GM23338 (cell line): ENCODE measurements at regions not wholly inside any gene's neighbourhood (a gene's known extent, or its start where the extent isn't known, plus 50 kb on each side); places are given as distances from the start of the nearest gene placed in this dataset.

Experiments
- EZH2 ChIP-seq: fragments of 200-600 bp; sonication (generic); IDR thresholded peaks from one replicate; pipeline ENCODE4 v1.8.0; 2017; ENCODE audit warnings: antibody characterized with exemption, mild to moderate bottlenecking, low read depth; ENCODE audit not compliant: unreplicated experiment
- ZNF331 ChIP-seq: fragments of 250-450 bp; sonication (Bioruptor Pico); IDR thresholded peaks from 2 replicates; pipeline ENCODE4 v1.5.0; 2020; ENCODE audit warnings: low read depth, mild to moderate bottlenecking, moderate library complexity
- TF ChIP-seq, protein P1 (sequence below), 2 experiments: fragments of 200-600 bp in 1 of 2; sonication (generic) in 1 of 2; conservative IDR thresholded peaks; 2 replicates each; pipeline versions ENCODE4 v1.5.1 to v1.6.1; 2016 to 2017; ENCODE audit warnings: antibody characterized with exemption in 2 of 2, low read depth in 2 of 2, mild to moderate bottlenecking in 2 of 2, moderate library complexity in 1 of 2
- TF ChIP-seq, protein P2 (sequence below): IDR thresholded peaks from 2 replicates; pipeline ENCODE4 v1.6.1; 2016; ENCODE audit warnings: antibody characterized with exemption

- TF ChIP-seq, protein P1, sequence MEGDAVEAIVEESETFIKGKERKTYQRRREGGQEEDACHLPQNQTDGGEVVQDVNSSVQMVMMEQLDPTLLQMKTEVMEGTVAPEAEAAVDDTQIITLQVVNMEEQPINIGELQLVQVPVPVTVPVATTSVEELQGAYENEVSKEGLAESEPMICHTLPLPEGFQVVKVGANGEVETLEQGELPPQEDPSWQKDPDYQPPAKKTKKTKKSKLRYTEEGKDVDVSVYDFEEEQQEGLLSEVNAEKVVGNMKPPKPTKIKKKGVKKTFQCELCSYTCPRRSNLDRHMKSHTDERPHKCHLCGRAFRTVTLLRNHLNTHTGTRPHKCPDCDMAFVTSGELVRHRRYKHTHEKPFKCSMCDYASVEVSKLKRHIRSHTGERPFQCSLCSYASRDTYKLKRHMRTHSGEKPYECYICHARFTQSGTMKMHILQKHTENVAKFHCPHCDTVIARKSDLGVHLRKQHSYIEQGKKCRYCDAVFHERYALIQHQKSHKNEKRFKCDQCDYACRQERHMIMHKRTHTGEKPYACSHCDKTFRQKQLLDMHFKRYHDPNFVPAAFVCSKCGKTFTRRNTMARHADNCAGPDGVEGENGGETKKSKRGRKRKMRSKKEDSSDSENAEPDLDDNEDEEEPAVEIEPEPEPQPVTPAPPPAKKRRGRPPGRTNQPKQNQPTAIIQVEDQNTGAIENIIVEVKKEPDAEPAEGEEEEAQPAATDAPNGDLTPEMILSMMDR (conservative IDR thresholded peaks at IDR 0.05; ENCODE audit: low read depth in 2 of 2), result no peak
- TF ChIP-seq EZH2, result no peak
- no peak for TF ChIP-seq ZNF331 (CRISPR knock-in tag)
- TF ChIP-seq, protein P2, sequence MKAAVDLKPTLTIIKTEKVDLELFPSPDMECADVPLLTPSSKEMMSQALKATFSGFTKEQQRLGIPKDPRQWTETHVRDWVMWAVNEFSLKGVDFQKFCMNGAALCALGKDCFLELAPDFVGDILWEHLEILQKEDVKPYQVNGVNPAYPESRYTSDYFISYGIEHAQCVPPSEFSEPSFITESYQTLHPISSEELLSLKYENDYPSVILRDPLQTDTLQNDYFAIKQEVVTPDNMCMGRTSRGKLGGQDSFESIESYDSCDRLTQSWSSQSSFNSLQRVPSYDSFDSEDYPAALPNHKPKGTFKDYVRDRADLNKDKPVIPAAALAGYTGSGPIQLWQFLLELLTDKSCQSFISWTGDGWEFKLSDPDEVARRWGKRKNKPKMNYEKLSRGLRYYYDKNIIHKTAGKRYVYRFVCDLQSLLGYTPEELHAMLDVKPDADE, result no peak
Observed at GRCh38 chr9:18236336-18236735, 237.6 kb upstream of the ADAMTSL1 start.
